Lung (tissue), 11 donors: ENCODE measurements at regions not wholly inside any gene's neighbourhood (a gene's known extent, or its start where the extent isn't known, plus 50 kb on each side); places are given as distances from the start of the nearest gene placed in this dataset.

Experiments used
- ATAC-seq: fragments of 200-7000 bp; cut with Tn5 transposase; one replicate; pipeline ENCODE4 v1.9.1; 2020; ENCODE audit warnings: moderate number of reproducible peaks; ENCODE audit not compliant: insufficient read depth, low FRiP score
- DNase-seq, 3 donors: peaks; one replicate each; pipeline ENCODE4 v3.0.0-alpha.2; 2013 to 2017
- H3K27ac ChIP-seq, 2 donors: one replicate each; pipeline ENCODE4 v1.5.1; 2013; ENCODE audit warnings: mild to moderate bottlenecking in 2 of 2, moderate library complexity in 2 of 2, control low read depth in 1 of 2, inconsistent platforms in 1 of 2, low read depth in 1 of 2, low read length in 1 of 2
- H3K27me3 ChIP-seq, 3 donors: one replicate each; pipeline ENCODE4 v1.5.1; 2013; ENCODE audit warnings: low read length in 2 of 3; ENCODE audit not compliant: control insufficient read depth in 3 of 3, insufficient read depth in 3 of 3
- H3K36me3 ChIP-seq, 4 donors: one replicate each; pipeline ENCODE4 v1.5.1; 2013; ENCODE audit warnings: low read length in 4 of 4, mild to moderate bottlenecking in 1 of 4, moderate library complexity in 1 of 4; ENCODE audit not compliant: control insufficient read depth in 4 of 4, insufficient read depth in 4 of 4
- H3K4me1 ChIP-seq, 5 donors: one replicate each; pipeline ENCODE4 v1.5.1; 2013; ENCODE audit warnings: low read length in 5 of 5, mild to moderate bottlenecking in 2 of 5, moderate library complexity in 1 of 5; ENCODE audit not compliant: control insufficient read depth in 5 of 5, insufficient read depth in 5 of 5
- H3K4me3 ChIP-seq: one replicate; pipeline ENCODE4 v1.5.1; 2013; ENCODE audit warnings: mild to moderate bottlenecking, control low read depth, moderate library complexity
- H3K9ac ChIP-seq, 2 donors: one replicate each; pipeline ENCODE4 v1.5.1; 2013; ENCODE audit warnings: low read length in 2 of 2, control low read depth in 1 of 2; ENCODE audit not compliant: insufficient read depth in 1 of 2
- H3K9me3 ChIP-seq, 4 donors: one replicate each; pipeline ENCODE4 v1.5.1; 2013; ENCODE audit warnings: low read length in 3 of 4, mild to moderate bottlenecking in 1 of 4, moderate library complexity in 1 of 4; ENCODE audit not compliant: control insufficient read depth in 4 of 4, insufficient read depth in 3 of 4
- WGBS, 2 donors: extraction: QIAGEN DNeasy Blood & Tissue Kit; methylation state at CpG; one replicate each; pipeline ENCODE4 v1.1.7; 2013; 5-methylcytosine and 5-hydroxymethylcytosine counted together
- TF ChIP-seq, protein P1 (sequence below): IDR thresholded peaks from 2 replicates; pipeline ENCODE4 v1.5.1; 2012; ENCODE audit warnings: mild to moderate bottlenecking; ENCODE audit errors: control extremely low read depth, extremely low read depth
- donor health status: control.
- donor health status: control.
- donor health status: Bipolar disorder and iron deficiency.
- donor health status: healthy.
- donor health status: DM: yes; HTN: yes; CAD: no.

DNA sequence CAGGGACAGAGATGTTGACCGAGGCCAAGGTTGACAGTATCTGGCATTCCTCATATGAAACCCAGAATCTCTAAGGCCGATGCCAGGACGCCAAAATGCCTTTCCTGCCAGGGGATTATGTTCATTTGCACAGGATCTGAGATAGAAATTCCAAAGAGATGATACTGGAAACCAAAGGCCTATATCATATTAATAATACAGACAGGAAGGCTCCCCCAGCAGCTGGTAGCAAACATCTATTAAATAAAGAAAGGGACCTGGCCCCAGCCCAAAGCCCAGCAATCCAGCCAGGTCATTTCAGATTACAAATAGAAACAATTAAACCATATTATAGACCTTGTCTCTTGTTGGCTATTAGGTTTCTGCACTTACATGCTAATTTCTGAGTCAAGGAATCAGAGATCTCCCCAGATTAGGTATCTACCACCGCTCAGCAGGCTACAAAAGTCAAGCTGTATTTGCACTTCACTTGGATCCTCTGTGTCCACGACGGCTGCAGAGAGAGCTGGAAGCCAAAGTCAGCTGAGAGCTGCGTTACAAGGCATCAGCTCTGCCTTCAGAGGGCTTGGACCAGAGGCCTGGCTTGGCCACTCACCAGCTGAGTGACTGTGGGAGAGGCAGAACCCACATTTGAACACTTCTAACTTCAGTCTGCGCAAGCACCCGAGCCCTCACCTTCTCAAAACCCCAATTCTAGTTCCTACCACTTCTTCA, 269.3 kb upstream of the SIX2 start:
- DNase-seq (peak in 1 of 3 donors; percentile 19), ATAC-seq (no peak)
- TF ChIP-seq, protein P1, sequence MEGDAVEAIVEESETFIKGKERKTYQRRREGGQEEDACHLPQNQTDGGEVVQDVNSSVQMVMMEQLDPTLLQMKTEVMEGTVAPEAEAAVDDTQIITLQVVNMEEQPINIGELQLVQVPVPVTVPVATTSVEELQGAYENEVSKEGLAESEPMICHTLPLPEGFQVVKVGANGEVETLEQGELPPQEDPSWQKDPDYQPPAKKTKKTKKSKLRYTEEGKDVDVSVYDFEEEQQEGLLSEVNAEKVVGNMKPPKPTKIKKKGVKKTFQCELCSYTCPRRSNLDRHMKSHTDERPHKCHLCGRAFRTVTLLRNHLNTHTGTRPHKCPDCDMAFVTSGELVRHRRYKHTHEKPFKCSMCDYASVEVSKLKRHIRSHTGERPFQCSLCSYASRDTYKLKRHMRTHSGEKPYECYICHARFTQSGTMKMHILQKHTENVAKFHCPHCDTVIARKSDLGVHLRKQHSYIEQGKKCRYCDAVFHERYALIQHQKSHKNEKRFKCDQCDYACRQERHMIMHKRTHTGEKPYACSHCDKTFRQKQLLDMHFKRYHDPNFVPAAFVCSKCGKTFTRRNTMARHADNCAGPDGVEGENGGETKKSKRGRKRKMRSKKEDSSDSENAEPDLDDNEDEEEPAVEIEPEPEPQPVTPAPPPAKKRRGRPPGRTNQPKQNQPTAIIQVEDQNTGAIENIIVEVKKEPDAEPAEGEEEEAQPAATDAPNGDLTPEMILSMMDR = no peak
- H3K4me1 ChIP-seq = peaks cover 0 to 5% (median 0%) of the 10 kb centered on the region in 5 donors
- whole genome bisulfite sequencing, 2 donors = 83 to 86% methylated on average over 9 of the region's 9 CpGs
- H3K4me3 ChIP-seq = no peak overlapping the region
- peaks cover 0 to 4% (median 0%) of the 10 kb centered on the region in 3 donors for H3K27me3 ChIP-seq
- H3K27ac ChIP-seq = no peak overlapping the region
- H3K9me3 ChIP-seq = no peaks in the 10 kb centered on the region
- H3K9ac ChIP-seq = no peak overlapping the region
- no peaks in the 10 kb centered on the region for H3K36me3 ChIP-seq

DNA sequence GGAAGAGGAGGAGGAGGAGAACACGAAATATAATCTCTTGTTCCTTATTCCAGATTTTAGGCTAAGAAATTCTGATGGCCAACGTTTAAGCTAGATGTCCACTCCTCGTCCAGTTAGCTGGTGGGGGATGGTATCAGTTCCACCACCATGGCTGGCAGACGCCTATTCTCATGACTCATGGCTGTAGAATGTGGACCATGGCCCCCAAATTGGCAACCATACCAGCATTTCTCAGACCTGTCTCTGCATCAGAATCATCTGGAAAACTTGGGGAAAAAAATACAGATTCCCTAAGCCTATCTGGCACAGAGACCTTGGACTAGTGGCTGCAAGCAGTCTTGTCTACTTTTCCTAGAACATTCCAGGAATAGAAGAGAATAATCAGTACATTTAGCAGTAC, 267.7 kb upstream of the SIX2 start:
- TF ChIP-seq, protein P1 = no peak
- no peak overlapping the region for H3K9ac ChIP-seq
- peaks cover 0 to 14% (median 0%) of the 10 kb centered on the region in 5 donors for H3K4me1 ChIP-seq
- no peaks in the 10 kb centered on the region for H3K9me3 ChIP-seq
- H3K27me3 ChIP-seq = peaks cover 0 to 4% (median 0%) of the 10 kb centered on the region in 3 donors
- H3K4me3 ChIP-seq = no peak overlapping the region
- ATAC-seq (no peak), DNase-seq (no peak)
- H3K36me3 ChIP-seq = no peaks in the 10 kb centered on the region
- 81 to 86% methylated on average over 4 of the region's 4 CpGs for WGBS, 2 donors
- no peak overlapping the region for H3K27ac ChIP-seq

DNA sequence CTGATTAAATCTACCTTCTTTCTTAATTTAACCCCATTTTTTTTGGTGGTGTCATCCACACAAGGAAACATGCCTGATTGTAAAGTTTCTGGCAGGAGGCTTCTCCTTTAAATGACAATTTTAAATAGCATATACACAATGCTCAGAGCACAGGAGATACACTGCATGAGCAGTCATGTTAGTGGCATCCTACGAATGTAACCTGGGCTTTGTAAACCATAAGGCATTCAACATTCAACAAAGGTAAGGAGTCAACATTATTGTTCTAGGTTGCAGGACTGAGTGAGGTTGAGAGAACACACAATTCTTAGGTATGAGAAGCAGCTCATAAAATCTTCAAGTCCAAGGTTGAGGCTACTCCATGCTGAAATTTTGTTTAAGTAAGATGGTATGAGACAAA, 266.6 kb upstream of the SIX2 start:
- DNase-seq (no peak), ATAC-seq (no peak)
- H3K36me3 ChIP-seq = no peaks in the 10 kb centered on the region
- no peak overlapping the region for H3K4me3 ChIP-seq
- H3K9ac ChIP-seq = no peak overlapping the region
- peaks cover 0 to 14% (median 0%) of the 10 kb centered on the region in 5 donors for H3K4me1 ChIP-seq
- peaks cover 0 to 4% (median 0%) of the 10 kb centered on the region in 3 donors for H3K27me3 ChIP-seq
- H3K9me3 ChIP-seq = no peaks in the 10 kb centered on the region
- WGBS, 2 donors = 87 to 90% methylated on average over 1 of the region's 1 CpG
- H3K27ac ChIP-seq = no peak overlapping the region
- TF ChIP-seq, protein P1 = no peak
